HG03575 (cell line): ENCODE measurements at regions not wholly inside any gene's neighbourhood (a gene's known extent, or its start where the extent isn't known, plus 50 kb on each side); places are given as distances from the start of the nearest gene placed in this dataset.
"Not testable (repeated sequence)": the region's sequence is repeated elsewhere in the genome, so short reads cannot be mapped to it uniquely, and the experiment has no call there.

Experiments used
- ATAC-seq: cut with Tn5 transposase; IDR thresholded peaks from one replicate; pipeline ENCODE4 v1.9.1; 2021; ENCODE audit not compliant: unreplicated experiment, insufficient number of reproducible peaks, low FRiP score; ENCODE audit errors: extremely low read depth

GRCh38 chr6:118722829-118723813 is 71.7 kb upstream of the CEP85L start:
- no peak for ATAC-seq

DNA sequence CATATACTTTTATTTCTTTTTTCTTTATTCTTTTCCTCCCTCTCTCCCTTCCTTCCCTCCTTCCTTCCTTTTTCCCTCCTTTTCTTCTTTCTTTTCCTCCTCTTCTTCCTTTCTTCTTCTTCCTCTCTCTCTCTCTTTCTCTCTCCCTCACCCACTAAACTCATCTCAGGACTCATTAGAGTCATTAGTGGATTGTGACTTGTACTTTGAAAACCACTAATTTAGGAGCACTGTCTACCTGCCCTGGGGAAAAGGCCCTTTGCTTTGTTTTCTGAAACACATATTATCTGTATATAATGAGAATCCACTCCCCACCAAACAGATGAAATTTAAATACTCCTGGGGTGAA is 68.7 kb upstream of the CEP85L start:
- ATAC-seq = no peak

- no peak for ATAC-seq
These were observed 68.1 kb upstream of the CEP85L start for GRCh38 chr6:118719351-118720124.

DNA sequence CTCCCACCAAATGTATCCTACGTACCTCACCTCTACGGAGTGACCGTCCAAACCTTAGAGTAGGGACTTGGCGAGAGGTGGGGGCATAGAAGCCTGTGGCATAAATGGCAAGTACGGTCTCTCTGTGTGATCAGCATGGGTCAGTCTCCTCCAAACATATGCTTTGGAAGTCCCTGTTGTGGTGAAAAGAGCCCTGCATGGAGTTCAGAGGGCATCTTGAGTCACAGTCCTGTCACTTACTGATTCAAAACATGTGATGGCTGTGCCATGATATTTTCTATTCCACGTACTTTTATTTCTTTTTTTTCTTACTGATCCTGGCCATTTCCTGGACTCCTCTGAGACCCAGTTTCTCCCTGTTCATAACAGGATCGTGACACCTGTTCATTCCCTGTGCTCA is 67.5 kb upstream of the CEP85L start:
- ATAC-seq = no peak

DNA sequence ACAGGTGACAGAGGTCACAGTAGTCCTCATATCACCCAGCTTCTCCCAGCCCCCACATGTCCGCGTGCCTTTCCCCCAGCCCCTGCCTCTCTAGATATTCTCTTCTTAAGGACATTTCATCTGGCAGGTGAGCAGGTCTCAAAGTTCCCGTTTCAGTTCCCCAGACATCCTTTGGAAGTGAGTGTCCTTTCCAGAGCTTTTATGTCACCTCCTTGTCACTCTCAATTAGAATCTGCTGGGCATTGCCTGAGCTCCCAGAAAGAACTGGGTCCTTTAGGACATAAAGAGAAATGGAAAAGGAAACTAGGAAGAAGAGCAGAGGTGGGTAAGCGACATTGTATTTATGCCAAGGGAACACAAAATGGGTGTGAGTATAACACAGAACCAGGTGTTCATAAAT is 66.9 kb upstream of the CEP85L start:
- no peak for ATAC-seq

GRCh38 chr6:118717106-118717505 is 65.7 kb upstream of the CEP85L start:
- no peak for ATAC-seq

DNA sequence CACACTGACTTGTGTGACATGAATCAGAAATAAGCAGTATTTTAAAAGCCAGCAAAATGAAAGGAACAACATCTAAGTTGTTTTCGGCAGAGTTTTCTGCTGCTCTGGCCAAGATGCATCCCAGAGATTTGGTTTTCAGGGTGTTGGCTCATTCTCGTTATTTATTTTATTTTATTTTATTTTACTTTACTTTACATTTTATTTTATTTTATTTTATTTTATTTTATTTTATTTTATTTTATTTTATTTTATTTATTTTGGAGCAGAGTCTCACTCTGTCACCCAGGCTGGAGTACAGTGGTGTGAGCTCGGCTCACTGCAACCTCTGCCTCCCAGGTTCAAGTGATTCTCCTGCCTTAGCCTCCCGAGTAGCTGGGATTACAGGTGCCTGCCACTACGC is 64.5 kb upstream of the CEP85L start:
- not testable (repeated sequence) for ATAC-seq

GRCh38 chr6:118715376-118715775 is 64.0 kb upstream of the CEP85L start:
- ATAC-seq = no peak

DNA sequence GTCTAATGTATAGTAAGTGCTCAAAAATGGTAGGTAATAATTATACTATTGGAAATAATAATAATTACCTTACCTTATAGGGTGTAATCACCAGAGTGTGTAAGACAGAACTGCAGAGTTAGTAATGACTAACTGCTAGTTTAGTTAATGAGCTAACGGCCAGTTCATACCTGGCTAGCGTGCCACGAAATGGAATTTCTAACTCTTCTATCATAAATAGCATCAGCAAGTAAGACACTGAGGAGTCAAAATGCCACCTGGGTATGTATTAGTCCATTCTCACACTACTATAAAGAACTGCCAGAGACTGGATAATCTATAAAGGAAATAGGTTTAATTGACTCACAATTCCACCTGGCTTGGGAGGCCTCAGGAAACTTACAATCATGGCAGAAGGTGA is 63.4 kb upstream of the CEP85L start:
- ATAC-seq = no peak

DNA sequence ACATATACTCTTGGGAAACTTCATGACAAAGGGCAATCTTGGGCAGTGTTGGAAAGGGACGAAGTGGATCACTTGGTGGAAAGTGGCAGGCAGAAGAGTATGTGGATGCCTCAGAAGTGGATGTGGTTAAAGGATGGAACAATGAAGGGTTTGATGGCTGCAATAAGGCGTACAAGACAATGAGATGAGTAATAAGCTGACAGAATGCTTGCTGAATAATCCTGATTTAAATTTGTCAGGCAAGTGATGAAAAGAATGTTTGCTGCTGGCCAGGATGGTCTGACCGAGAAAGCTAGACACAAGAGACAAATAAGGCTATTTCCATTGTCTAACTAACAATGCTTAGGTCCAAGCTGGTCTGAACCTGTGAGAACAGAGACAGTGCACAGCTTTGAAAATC is 61.6 kb upstream of the CEP85L start:
- ATAC-seq = no peak

GRCh38 chr6:118710616-118711015 is 59.2 kb upstream of the CEP85L start:
- ATAC-seq = no peak

DNA sequence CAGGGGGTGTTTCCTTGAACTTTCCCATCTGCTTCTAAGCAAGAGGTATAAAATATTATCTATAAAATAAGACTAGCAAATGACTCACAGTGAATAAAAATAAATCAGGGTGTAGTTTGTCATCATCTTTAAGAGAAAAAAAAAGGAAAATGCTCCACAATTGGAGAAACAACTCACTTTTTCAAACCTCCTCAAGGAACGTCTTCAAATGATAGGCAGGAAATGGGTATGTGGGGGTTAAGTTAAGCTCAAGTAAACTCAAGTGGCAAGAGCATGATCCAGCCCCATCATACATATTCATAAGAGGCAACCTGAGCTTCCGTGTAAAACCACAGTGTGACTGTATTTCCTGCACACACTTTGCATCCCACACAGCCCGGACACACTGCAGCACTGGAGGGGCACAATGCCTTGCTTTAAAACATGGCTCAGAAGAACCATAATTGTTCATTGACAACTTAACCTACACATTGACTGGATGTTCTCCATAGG is 58.5 kb upstream of the CEP85L start:
- ATAC-seq = peak; percentile 84

GRCh38 chr6:118708744-118709143 is 57.4 kb upstream of the CEP85L start:
- ATAC-seq = no peak

- no peak for ATAC-seq
These were observed 56.7 kb upstream of the CEP85L start for GRCh38 chr6:118708055-118708454.

DNA sequence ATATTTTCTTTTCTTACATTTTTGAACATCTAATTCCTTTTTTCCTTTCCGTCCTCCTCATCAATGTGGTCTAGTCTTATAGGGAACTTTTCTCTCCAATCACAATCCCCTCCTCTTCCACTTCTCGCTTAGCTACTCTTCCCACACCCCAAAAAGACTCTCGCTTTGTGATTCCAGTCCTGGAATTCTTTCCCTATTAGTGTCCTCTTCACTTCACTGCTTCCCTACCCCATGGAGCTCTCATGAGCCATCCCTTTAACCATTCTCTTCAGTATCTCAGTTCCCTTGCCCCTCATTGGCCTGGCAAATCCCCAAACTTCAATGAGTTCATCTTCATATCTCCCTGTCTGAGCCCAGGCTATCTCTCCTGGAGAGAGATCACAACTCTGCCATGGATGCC is 55.3 kb upstream of the CEP85L start:
- ATAC-seq = no peak

DNA sequence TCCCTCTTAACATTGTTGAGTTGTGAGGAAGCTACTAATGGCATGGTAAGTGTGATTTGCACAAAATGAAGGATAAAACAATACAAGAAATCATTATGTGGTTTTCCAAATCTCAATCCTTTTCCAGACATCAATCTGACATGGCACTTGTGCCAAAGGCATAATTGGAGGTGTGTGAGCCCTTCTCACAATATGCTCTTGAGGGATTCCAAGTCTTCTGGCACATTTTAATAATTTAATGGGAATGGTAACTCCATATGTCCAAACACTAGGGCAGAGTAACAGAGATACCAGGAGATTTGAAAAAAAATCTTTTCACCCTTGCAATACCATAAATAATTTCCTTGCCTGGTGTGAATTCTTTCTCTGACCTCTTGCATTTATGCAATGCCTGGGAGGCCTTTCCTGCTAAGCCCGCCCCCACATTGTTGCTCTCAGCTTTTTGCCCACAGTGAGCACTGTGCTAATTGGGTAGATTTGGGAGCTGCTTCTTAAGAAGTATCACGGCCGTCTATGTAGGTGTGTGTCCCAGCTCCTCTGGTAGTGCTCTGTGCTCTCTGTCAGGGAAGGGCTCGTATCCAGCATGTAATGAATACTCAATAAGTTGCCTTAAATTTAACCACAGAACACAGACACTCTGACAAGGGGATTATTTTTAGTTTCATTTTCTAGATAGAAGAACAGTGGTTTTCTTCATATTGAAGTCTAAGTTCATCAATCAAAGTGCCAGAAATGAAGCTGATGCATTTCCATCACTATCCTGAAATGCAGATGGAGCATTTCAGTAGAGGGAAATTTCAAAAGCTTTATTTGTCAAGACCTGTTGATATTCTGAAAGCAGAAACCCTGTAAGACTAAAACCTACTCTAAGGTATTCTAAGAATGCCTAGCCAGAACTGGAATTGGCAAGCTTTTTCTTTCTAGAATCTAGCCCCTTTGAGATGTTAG is 54.4 kb upstream of the CEP85L start:
- peak; percentile 30 for ATAC-seq

DNA sequence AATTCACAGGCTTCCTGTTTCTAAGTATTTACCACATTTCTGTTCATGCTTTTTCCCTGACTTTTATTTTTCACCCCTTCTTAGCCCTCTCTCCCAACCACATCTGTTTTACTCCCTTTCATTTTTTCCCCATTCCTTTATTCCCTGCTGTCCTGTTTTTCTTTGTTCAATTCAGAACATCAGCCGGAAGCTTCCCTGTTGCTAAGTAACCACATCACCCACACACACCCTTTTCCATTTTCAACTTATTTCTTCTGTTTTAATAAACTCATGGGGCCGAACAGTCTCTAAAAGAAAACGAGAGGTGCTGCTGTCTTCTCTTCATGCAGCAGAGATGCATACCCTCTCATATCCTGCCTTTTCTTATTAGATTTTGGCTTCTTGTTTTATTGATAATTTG is 53.5 kb upstream of the CEP85L start:
- no peak for ATAC-seq

- not testable (repeated sequence) for ATAC-seq
These were observed 49.9 kb upstream of the CEP85L start for GRCh38 chr6:118701260-118701659.
